22Rv1 (cell line): ENCODE measurements at regions not wholly inside any gene's neighbourhood (a gene's known extent, or its start where the extent isn't known, plus 50 kb on each side); places are given as distances from the start of the nearest gene placed in this dataset.

ENCODE experiments used
- CTCF ChIP-seq: fragments of 450-650 bp; IDR thresholded peaks from 2 replicates; pipeline ENCODE4 v1.5.1; 2017; ENCODE audit warnings: mild to moderate bottlenecking
- ZFX ChIP-seq: fragments of 450-650 bp; IDR thresholded peaks from 2 replicates; pipeline ENCODE4 v1.6.1; 2017; ENCODE audit warnings: antibody characterized with exemption, borderline replicate concordance

DNA sequence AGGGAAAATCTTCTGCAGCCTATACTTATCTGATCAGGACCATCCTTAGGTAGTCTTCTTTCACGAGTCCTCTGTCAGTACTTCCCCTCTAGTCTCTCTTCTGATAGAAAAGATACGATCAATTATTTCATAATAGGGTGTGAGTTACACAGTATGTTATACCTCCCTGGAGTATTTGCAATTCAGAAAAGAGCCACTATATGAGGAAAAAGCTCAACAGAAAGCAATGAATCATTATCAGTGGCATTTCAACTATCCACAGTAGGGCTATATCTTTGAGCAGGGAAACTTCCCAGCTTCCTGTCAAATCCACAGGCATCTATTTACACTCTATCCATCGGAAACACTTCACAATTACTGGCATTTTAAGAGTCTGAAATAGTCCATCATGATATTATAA is 105.3 kb upstream of the ACVR2A start:
- TF ChIP-seq CTCF (no peak), ZFX (no peak)
